Endothelial cell of umbilical vein (primary cell): ENCODE measurements at regions not wholly inside any gene's neighbourhood (a gene's known extent, or its start where the extent isn't known, plus 50 kb on each side); places are given as distances from the start of the nearest gene placed in this dataset.

Experiments
- BruUV-seq: library from RNA; stranded (reverse); fragments of 400-500 nt; replicated peaks from 2 replicates; lab custom pipeline; 2021; lab: Mats Ljungman, UMichigan
- CTCF ChIA-PET: fragments of 300-600, 350-600 bp; sonication (Branson Sonifier 250); formaldehyde crosslinking; loops from one replicate; lab custom pipeline; 2021; ENCODE audit warnings: antibody characterized with exemption, inconsistent platforms; lab: Charles Lee
- POLR2A ChIA-PET: fragments of 300-600, 350-600 bp; sonication (Branson Sonifier 250); formaldehyde crosslinking; loops from one replicate; lab custom pipeline; 2021; ENCODE audit warnings: antibody characterized with exemption, inconsistent platforms; lab: Charles Lee
- DNase-seq: peaks from one replicate; pipeline ENCODE4 v3.0.0-alpha.2; 2011; ENCODE audit warnings: low read depth, low spot score
- FAIRE-seq: peaks from 2 replicates; lab custom pipeline; 2011; peaks lifted over from hg19 to GRCh38; lab: Jason Lieb, UNC
- H2AFZ ChIP-seq: 2 replicates; pipeline ENCODE4 v1.6.0; 2012; ENCODE audit warnings: low read depth, low read length, control low read depth, inconsistent platforms
- H3K27ac ChIP-seq: 2 replicates; pipeline ENCODE4 v1.5.1; 2011; ENCODE audit warnings: low read depth, mild to moderate bottlenecking, control low read depth, low read length, moderate library complexity; ENCODE audit not compliant: insufficient read depth
- H3K27me3 ChIP-seq, 2 experiments: 2 replicates each; pipeline versions ENCODE4 v1.6.0 to v1.6.1; 2011; ENCODE audit warnings: low read length in 2 of 2, mixed read lengths in 1 of 2; ENCODE audit not compliant: control insufficient read depth in 2 of 2, insufficient read depth in 2 of 2
- H3K36me3 ChIP-seq, 2 experiments: 2 replicates in 1 of 2; 3 replicates in 1 of 2; pipeline ENCODE4 v1.5.1; 2011; ENCODE audit warnings: low read length in 2 of 2, mild to moderate bottlenecking in 1 of 2, moderate library complexity in 1 of 2; ENCODE audit not compliant: control insufficient read depth in 2 of 2, insufficient read depth in 2 of 2; ENCODE audit errors: extremely low read depth in 1 of 2
- H3K4me1 ChIP-seq: 3 replicates; pipeline ENCODE4 v1.5.1; 2011; ENCODE audit warnings: mild to moderate bottlenecking, low read length; ENCODE audit not compliant: control insufficient read depth, insufficient read depth; ENCODE audit errors: extremely low read depth
- H3K4me2 ChIP-seq: 2 replicates; pipeline ENCODE4 v1.6.1; 2011; ENCODE audit warnings: low read length, control low read depth, mixed read lengths; ENCODE audit not compliant: insufficient read depth
- H3K4me3 ChIP-seq, 3 experiments: fragments of 200-600 bp in 1 of 3; sonication (generic), shearing (Covaris generic) in 1 of 3; replicated peaks in 1 of 3; 2 replicates each; pipeline ENCODE4 v1.5.1; 2011 to 2016; ENCODE audit warnings: control low read depth in 3 of 3, low read length in 3 of 3, mild to moderate bottlenecking in 2 of 3, inconsistent platforms in 1 of 3, low read depth in 1 of 3, moderate library complexity in 1 of 3; ENCODE audit not compliant: insufficient read depth in 1 of 3
- H3K79me2 ChIP-seq: 2 replicates; pipeline ENCODE4 v1.6.0; 2012; ENCODE audit warnings: low read length, inconsistent platforms; ENCODE audit not compliant: control insufficient read depth, insufficient read depth
- H3K9ac ChIP-seq: replicated peaks from 2 replicates; pipeline ENCODE3; 2011; ENCODE audit warnings: low read length, control low read depth; ENCODE audit not compliant: insufficient read depth; ENCODE audit errors: extremely low read depth
- H3K9me1 ChIP-seq: replicated peaks from 3 replicates; pipeline ENCODE4 v1.6.0; 2011; ENCODE audit warnings: mild to moderate bottlenecking, low read length; ENCODE audit not compliant: control insufficient read depth, insufficient read depth; ENCODE audit errors: extremely low read depth
- H3K9me3 ChIP-seq: replicated peaks from 2 replicates; pipeline ENCODE4 v1.5.1; 2012; ENCODE audit warnings: low read length, inconsistent platforms; ENCODE audit not compliant: control insufficient read depth, insufficient read depth
- H4K20me1 ChIP-seq: replicated peaks from 2 replicates; pipeline ENCODE3; 2011; ENCODE audit warnings: mild to moderate bottlenecking, low read length; ENCODE audit not compliant: control insufficient read depth, insufficient read depth; ENCODE audit errors: extremely low read depth
- CTCF ChIP-seq, 2 donors: IDR thresholded peaks; 1 replicate in 1 of 2; 2 replicates in 1 of 2; pipeline ENCODE4 v1.5.1; 2011; ENCODE audit warnings: low read length in 2 of 2, mild to moderate bottlenecking in 2 of 2, moderate library complexity in 2 of 2, control low read depth in 1 of 2, inconsistent platforms in 1 of 2, low read depth in 1 of 2; ENCODE audit not compliant: insufficient read depth in 1 of 2; ENCODE audit errors: extremely low read depth in 1 of 2
- EZH2 ChIP-seq: IDR thresholded peaks from 2 replicates; pipeline ENCODE4 v1.6.1; 2012; ENCODE audit warnings: borderline replicate concordance, low read depth, mild to moderate bottlenecking, moderate library complexity, low read length, inconsistent platforms; ENCODE audit not compliant: severe bottlenecking
- FOS ChIP-seq: IDR thresholded peaks from 2 replicates; pipeline ENCODE4 v1.6.1; 2011; ENCODE audit warnings: mild to moderate bottlenecking, low read length, moderate library complexity, borderline replicate concordance; ENCODE audit not compliant: insufficient read depth
- GATA2 ChIP-seq: IDR thresholded peaks from 2 replicates; pipeline ENCODE4 v1.7.0; 2011; ENCODE audit warnings: low read depth, mild to moderate bottlenecking, moderate library complexity, mixed read lengths, low read length; ENCODE audit not compliant: insufficient read length, insufficient read depth
- JUN ChIP-seq: IDR thresholded peaks from 2 replicates; pipeline ENCODE4 v1.6.1; 2011; ENCODE audit warnings: borderline replicate concordance, low read depth; ENCODE audit not compliant: insufficient read length, insufficient read depth
- MAX ChIP-seq: IDR thresholded peaks from 2 replicates; pipeline ENCODE4 v1.6.1; 2011; ENCODE audit not compliant: insufficient read depth, insufficient read length
- MYC ChIP-seq: IDR thresholded peaks from one replicate; pipeline ENCODE4 v1.6.1; 2011; ENCODE audit warnings: mild to moderate bottlenecking, low read depth, low read length
- POLR2A ChIP-seq: IDR thresholded peaks from 2 replicates; pipeline ENCODE4 v1.6.1; 2012; ENCODE audit warnings: low read depth, mild to moderate bottlenecking, control low read depth, low read length
- POLR2AphosphoS5 ChIP-seq: IDR thresholded peaks from 2 replicates; pipeline ENCODE4 v1.6.1; 2012; ENCODE audit warnings: low read depth, mild to moderate bottlenecking, control low read depth, low read length, moderate library complexity; ENCODE audit not compliant: insufficient read depth
- dilution Hi-C: fragments of 300-500 bp; cut with MboI; formaldehyde crosslinking; loops from one replicate; pipeline ENCODE4 v1.15.0; 2019; ENCODE audit warnings: low sequenced_read_pairs; ENCODE audit not compliant: extremely low pct_ligation_motif_present
- intact Hi-C: fragments of 100-400 bp; cut with micrococcal nuclease; formaldehyde crosslinking; loops from one replicate; pipeline ENCODE4 v1.10.0; 2022

GRCh38 chr20:47963022-47963421, 177.7 kb upstream of the SULF2 start:
- Histone ChIP-seq H3K4me2 (no peak overlapping the region), H3K9me1 (no peaks in the 10 kb centered on the region), H3K4me1 (no peaks in the 10 kb centered on the region), H4K20me1 (no peaks in the 10 kb centered on the region), H3K27me3 (peaks cover 0 to 1% of the 10 kb centered on the region in 2 experiments), H3K79me2 (no peaks in the 10 kb centered on the region), H3K27ac (no peak overlapping the region), H3K36me3 (no peaks in the 10 kb centered on the region), H3K4me3 (no peak overlapping the region), H3K9me3 (no peaks in the 10 kb centered on the region), H3K9ac (no peak overlapping the region), H2AFZ (no peak overlapping the region)
- FAIRE-seq (no peak), DNase-seq (no peak)
- intact Hi-C loops = no loop called here
- TF ChIP-seq JUN = no peak
- no peak for TF ChIP-seq MAX
- no peak for TF ChIP-seq CTCF (IDR thresholded peaks at IDR 0.05; ENCODE audit: extremely low read depth in 1 of 2, insufficient read depth in 1 of 2, low read depth in 1 of 2, low read length in 2 of 2)
- no peak for TF ChIP-seq FOS
- no peak for TF ChIP-seq POLR2AphosphoS5
- no peak for TF ChIP-seq EZH2
- no peak for TF ChIP-seq POLR2A
- no peak for TF ChIP-seq GATA2
- no peak for TF ChIP-seq MYC
- CTCF ChIA-PET = interaction anchor here (1.4 kb wide), 1 partner anchor 13 kb away, joined by 4 read pairs; no protein-coding TSS in a partner anchor
- BruUV-seq = no TSS peak
- POLR2A ChIA-PET = no interaction called here
- dilution Hi-C loops = no loop called here
